ENCODE measurements at regions not wholly inside any gene's neighbourhood (a gene's known extent, or its start where the extent isn't known, plus 50 kb on each side); places are given as distances from the start of the nearest gene placed in this dataset.

DNA sequence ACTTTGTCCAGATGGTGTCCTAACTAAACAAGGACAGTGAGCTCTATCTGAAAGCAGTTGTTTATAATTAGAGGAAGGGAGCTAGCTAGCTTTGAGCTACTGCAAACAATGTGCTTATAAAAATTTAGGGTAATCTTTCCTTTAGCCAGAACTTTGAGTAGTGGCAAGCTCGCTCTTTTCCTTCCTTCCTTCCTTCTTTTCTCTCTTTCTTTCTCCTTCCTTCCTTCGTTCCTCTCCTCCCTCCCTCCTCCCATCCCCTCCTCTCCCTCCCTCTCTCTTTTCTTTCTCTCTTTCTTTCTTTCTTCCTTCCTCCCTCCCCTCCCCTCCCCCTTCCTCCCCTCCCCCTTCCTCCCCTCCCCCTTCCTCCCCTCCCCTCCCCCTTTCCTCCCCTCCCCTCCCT is 520.1 kb downstream of the INHBA start:
- DNase-seq (ENCODE audit: low read depth in 2 of 2): no peak
- no peak overlapping the region for H3K4me3 ChIP-seq (replicated peaks in 1 of 2; ENCODE audit: low read depth in 2 of 2, low read length in 2 of 2)

DNA sequence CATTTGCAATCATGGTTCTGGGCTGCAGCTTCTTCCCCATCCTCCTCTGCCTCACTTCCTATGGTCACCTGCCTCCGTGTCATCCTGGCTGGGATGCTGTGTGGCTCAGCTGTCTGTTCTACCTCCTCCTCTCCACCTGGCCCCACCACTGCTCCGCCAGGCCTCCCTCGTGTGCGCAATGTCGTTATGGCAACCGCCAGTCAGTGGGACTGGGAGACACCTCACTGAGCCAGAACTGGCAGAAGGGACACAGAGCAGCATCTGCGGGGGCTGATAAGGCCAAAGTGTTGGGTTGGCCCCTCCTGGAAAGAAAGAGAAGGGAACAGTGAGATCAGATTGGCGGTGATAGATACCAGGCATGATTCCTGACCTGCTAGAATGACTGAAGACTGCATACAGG is 527.5 kb downstream of the INHBA start:
- TF ChIP-seq, protein P1, sequence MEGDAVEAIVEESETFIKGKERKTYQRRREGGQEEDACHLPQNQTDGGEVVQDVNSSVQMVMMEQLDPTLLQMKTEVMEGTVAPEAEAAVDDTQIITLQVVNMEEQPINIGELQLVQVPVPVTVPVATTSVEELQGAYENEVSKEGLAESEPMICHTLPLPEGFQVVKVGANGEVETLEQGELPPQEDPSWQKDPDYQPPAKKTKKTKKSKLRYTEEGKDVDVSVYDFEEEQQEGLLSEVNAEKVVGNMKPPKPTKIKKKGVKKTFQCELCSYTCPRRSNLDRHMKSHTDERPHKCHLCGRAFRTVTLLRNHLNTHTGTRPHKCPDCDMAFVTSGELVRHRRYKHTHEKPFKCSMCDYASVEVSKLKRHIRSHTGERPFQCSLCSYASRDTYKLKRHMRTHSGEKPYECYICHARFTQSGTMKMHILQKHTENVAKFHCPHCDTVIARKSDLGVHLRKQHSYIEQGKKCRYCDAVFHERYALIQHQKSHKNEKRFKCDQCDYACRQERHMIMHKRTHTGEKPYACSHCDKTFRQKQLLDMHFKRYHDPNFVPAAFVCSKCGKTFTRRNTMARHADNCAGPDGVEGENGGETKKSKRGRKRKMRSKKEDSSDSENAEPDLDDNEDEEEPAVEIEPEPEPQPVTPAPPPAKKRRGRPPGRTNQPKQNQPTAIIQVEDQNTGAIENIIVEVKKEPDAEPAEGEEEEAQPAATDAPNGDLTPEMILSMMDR (IDR thresholded peaks at IDR 0.05; ENCODE audit: low read depth, low read length): no peak
- no peak for DNase-seq (ENCODE audit: low read depth in 2 of 2)
- H3K4me3 ChIP-seq (replicated peaks in 1 of 2; ENCODE audit: low read depth in 2 of 2, low read length in 2 of 2): no peak overlapping the region

More for the DNA sequence above, 520.1 kb downstream of the INHBA start:
- TF ChIP-seq, protein P1 (IDR thresholded peaks at IDR 0.05; ENCODE audit: low read depth, low read length): no peak

DNA sequence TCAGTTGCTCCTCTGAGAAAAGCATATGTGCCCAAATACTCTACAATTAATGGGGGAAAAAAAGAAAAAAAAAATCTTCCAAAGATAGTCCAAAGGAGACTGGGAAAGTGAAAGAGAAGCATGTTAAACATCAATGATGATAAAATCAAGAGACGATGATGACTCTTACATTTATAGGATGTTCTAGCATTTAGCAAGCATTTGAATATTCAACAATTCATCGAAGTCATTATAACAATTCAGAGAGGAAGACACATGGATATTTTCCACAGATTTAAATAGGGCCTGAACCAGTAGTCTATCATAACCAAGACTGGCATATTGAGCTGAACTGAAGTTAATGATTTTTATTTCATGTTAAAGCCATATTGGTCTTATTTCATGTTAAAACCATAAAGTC is 528.4 kb downstream of the INHBA start:
- H3K4me3 ChIP-seq (replicated peaks in 1 of 2; ENCODE audit: low read depth in 2 of 2, low read length in 2 of 2): no peak overlapping the region
- no peak for DNase-seq (ENCODE audit: low read depth in 2 of 2)
- TF ChIP-seq, protein P1 (IDR thresholded peaks at IDR 0.05; ENCODE audit: low read depth, low read length): no peak

DNA sequence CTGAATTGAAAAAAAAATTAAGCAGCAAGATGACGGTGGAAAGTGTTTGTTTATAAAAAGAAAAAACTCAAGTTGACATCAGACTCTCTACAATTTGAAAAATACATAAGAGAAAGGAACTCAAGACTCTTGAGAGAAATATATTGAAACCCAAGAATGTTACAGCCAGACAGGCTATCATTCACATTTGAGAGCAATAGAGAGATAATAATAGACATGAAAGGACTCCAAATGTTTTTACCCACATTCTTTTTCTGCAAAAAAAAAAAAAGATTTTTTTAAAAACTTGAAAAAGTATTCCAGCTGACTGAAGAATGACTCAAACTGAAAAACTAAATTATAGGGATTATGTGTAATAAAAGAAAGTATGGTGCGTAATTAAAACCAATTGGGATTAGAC is 532.4 kb downstream of the INHBA start:
- no peak overlapping the region for H3K4me3 ChIP-seq (replicated peaks in 1 of 2; ENCODE audit: low read depth in 2 of 2, low read length in 2 of 2)
- no peak for DNase-seq (ENCODE audit: low read depth in 2 of 2)
- TF ChIP-seq, protein P1 (IDR thresholded peaks at IDR 0.05; ENCODE audit: low read depth, low read length): no peak

DNA sequence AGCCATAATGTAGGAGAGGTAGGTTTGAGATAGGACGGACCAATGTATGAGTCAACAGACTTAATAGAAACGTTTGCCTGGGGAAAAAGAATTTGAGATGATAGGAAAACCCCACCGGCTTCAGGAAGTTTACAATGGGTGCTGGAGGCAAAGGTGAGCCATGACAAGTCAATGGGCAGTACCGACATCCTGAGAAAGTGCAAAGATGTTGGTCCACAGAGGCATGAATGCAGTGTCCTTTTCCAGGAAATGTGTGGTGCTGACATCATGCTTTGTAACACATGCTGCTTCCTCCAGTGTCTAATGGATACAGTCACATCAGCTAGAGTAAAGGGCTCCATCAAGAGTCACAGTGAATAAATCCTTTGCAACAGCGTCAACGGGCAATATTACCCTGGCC is 533.6 kb downstream of the INHBA start:
- H3K4me3 ChIP-seq (replicated peaks in 1 of 2; ENCODE audit: low read depth in 2 of 2, low read length in 2 of 2): no peak overlapping the region
- DNase-seq (ENCODE audit: low read depth in 2 of 2): no peak
- TF ChIP-seq, protein P1 (IDR thresholded peaks at IDR 0.05; ENCODE audit: low read depth, low read length): no peak

DNA sequence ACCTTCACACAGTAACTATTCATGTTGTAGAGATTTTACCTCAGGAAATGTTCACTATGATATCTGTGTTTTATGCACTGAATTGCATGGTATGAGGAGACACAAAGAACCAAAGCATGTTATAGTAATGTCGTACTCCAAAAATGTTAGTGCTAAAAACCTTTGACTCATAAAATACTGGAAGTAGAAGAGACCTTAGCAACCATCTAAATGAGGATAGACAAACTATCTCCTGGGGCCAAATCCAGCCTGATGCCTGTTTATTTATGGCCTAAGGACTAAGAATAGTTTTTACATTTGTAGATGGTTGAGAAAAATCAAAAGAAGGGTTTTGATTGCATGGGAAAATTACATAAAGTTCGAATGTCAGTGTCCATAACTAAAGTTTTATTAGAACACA is 535.1 kb downstream of the INHBA start:
- no peak overlapping the region for H3K4me3 ChIP-seq (replicated peaks in 1 of 2; ENCODE audit: low read depth in 2 of 2, low read length in 2 of 2)
- no peak for DNase-seq (ENCODE audit: low read depth in 2 of 2)
- TF ChIP-seq, protein P1 (IDR thresholded peaks at IDR 0.05; ENCODE audit: low read depth, low read length): no peak

DNA sequence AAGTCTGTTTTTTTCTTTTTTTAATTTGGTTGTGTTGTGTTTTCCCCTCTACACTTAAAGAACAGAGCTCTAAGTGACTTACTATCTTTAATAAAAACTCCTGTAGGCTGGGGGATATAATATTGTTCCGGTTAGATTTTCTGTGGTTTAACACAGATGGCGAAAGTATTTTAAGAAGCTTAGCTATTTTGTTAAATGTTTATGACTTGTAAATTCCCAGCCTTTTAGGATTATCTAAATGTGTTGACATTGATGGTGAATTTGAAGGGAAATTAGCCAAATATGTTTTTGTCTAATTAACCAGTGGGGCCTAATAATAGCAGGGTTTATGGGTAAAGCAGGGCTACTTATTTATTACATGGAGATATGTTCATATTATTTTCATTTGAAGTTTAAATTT is 538.5 kb downstream of the INHBA start:
- no peak for DNase-seq (ENCODE audit: low read depth in 2 of 2)
- TF ChIP-seq, protein P1 (IDR thresholded peaks at IDR 0.05; ENCODE audit: low read depth, low read length): no peak
- no peak overlapping the region for H3K4me3 ChIP-seq (replicated peaks in 1 of 2; ENCODE audit: low read depth in 2 of 2, low read length in 2 of 2)

Measured in cardiac fibroblast (primary cell).